Breast epithelium (tissue), 4 donors: ENCODE measurements at regions not wholly inside any gene's neighbourhood (a gene's known extent, or its start where the extent isn't known, plus 50 kb on each side); places are given as distances from the start of the nearest gene placed in this dataset.

Experiments
- DNase-seq, 2 donors: peaks; one replicate each; pipeline ENCODE4 v3.0.0-alpha.2; 2019; ENCODE audit warnings: low spot score in 2 of 2
- H3K27ac ChIP-seq, 2 donors: fragments of 200-600 bp; sonication (generic) in 1 of 2; one replicate each; pipeline ENCODE4 v1.5.1; 2016 to 2019; ENCODE audit warnings: mild to moderate bottlenecking in 1 of 2
- H3K27me3 ChIP-seq, 2 donors: fragments of 200-600 bp; sonication (generic) in 1 of 2; one replicate each; pipeline versions ENCODE4 v1.5.1 to v1.6.0; 2017 to 2019; ENCODE audit warnings: control low read depth in 1 of 2, mild to moderate bottlenecking in 1 of 2
- H3K36me3 ChIP-seq: fragments of 200-600 bp; one replicate; pipeline ENCODE4 v1.5.1; 2019
- H3K4me1 ChIP-seq, 2 donors: fragments of 200-600 bp; sonication (generic); one replicate each; pipeline ENCODE4 v1.5.1; 2016 to 2019; ENCODE audit warnings: control low read depth in 1 of 2
- H3K4me3 ChIP-seq, 3 donors: fragments of 200-600 bp; sonication (generic); 1 replicate in 2 of 3; 2 replicates in 1 of 3; pipeline ENCODE4 v1.5.1; 2016 to 2019; ENCODE audit warnings: mild to moderate bottlenecking in 3 of 3, moderate library complexity in 2 of 3
- H3K9me3 ChIP-seq, 2 donors: fragments of 200-600 bp; sonication (generic) in 1 of 2; one replicate each; pipeline ENCODE4 v1.5.1; 2016 to 2019; ENCODE audit warnings: control low read depth in 1 of 2
- CTCF ChIP-seq, 3 donors: fragments of 450-650 bp; IDR thresholded peaks; one replicate each; pipeline ENCODE4 v1.5.1; 2016 to 2017; ENCODE audit warnings: antibody characterized with exemption in 3 of 3, mild to moderate bottlenecking in 3 of 3, moderate library complexity in 3 of 3
- POLR2A ChIP-seq: fragments of 450-650 bp; IDR thresholded peaks from one replicate; pipeline ENCODE4 v1.6.1; 2016; ENCODE audit warnings: antibody characterized with exemption, mild to moderate bottlenecking, moderate library complexity
- POLR2AphosphoS5 ChIP-seq, 3 donors: sonication (generic); formaldehyde crosslinking; IDR thresholded peaks; one replicate each; pipeline ENCODE4 v1.6.1; 2017; ENCODE audit warnings: antibody characterized with exemption in 3 of 3
- intact Hi-C: fragments of 100-400 bp; cut with DNase I; formaldehyde crosslinking; loops from one replicate; pipeline ENCODE4 v1.15.1; 2023; ENCODE audit warnings: low total_unique reads

DNA sequence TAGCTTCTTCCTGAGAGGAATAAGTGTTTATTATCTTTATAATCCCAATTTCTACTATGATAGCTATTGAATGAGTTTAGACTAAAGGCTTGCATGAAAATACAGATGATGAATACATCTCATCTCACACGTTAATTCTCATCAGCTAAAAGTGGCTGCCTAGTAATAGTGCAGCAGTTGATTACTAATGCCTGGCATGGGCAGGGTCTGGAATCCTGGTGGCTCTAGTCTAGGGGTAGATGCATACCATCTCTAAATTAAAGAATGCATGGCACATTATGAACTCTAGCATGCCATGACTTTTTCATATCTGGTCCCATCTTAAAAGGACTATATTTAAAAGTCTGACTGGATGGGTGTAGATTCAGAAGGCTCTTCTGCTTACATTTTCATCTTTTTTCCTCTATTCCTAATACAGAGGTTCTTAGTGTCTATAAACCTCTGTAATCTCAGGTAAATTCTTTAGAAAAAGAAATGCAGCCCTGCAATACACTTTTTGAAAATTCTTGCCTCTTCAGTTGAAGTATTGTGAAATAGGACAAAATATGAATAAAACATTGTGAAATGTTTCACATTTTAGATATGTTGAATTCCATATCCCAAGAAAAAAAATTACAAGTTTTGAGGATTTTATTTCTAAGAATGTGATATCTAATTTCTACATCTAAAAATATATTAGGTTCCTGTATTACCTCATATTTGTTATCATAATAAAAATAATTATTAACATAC, 187.6 kb downstream of the C11orf87 start:
- DNase-seq: no peak
- intact Hi-C loops: no loop called here
- no peaks in the 10 kb centered on the region for H3K9me3 ChIP-seq
- H3K4me3 ChIP-seq: no peak overlapping the region
- no peaks in the 10 kb centered on the region for H3K4me1 ChIP-seq
- H3K36me3 ChIP-seq: no peaks in the 10 kb centered on the region
- H3K27ac ChIP-seq: no peak overlapping the region
- TF ChIP-seq POLR2A: no peak
- no peak for TF ChIP-seq POLR2AphosphoS5 (IDR thresholded peaks at IDR 0.05)
- TF ChIP-seq CTCF (IDR thresholded peaks at IDR 0.05): no peak
- H3K27me3 ChIP-seq: no peaks in the 10 kb centered on the region

DNA sequence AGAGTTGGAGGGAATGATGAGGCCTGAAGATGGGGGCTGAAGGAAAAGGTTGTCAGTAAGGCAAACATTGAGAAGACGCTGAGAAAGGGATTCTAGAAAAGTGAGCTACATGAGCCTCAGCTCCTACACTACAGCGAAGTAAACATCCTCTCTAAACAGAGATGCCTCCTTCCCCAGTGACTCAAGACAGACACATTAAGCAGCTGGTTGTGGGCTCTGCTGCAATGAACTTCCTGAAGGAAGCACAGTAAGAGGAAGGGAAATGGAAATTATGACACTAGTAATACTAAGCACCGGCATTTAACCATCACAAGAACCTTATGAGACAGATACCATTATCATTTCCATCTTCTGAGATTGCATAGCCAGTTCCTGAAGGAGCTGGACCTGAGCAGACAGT, 190.5 kb downstream of the C11orf87 start:
- DNase-seq: no peak
- Histone ChIP-seq H3K4me1 (no peaks in the 10 kb centered on the region), H3K27ac (no peak overlapping the region), H3K4me3 (no peak overlapping the region), H3K9me3 (peaks cover 0 to 4% of the 10 kb centered on the region in 2 donors), H3K27me3 (no peaks in the 10 kb centered on the region), H3K36me3 (no peaks in the 10 kb centered on the region)
- TF ChIP-seq POLR2A: no peak
- no peak for TF ChIP-seq CTCF (IDR thresholded peaks at IDR 0.05)
- no peak for TF ChIP-seq POLR2AphosphoS5 (IDR thresholded peaks at IDR 0.05)
- intact Hi-C loops: no loop called here

GRCh38 chr11:109619498-109619897, 197.5 kb downstream of the C11orf87 start:
- Histone ChIP-seq H3K36me3 (no peaks in the 10 kb centered on the region), H3K4me3 (no peak overlapping the region), H3K27me3 (no peaks in the 10 kb centered on the region), H3K27ac (no peak overlapping the region), H3K4me1 (no peaks in the 10 kb centered on the region), H3K9me3 (peaks cover 0 to 4% of the 10 kb centered on the region in 2 donors)
- no peak for DNase-seq
- no peak for TF ChIP-seq POLR2A
- intact Hi-C loops: no loop called here

DNA sequence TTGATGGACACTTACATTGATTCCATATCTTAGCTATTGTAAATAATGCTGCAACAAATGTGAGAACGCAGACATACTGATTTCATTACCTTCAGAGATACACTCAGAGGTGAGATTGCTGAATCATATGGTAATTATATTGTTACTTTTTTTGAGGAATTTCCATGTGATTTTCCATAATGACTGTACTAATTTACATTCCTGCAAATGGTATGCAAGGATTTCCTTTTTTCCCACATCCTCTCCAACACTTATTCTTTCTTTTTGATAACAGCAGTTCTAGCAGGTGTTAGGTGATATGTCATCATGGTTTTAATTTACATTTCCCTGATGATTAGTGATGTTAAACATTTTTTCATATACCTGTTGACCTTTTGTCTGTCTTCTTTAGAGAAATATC, 207.7 kb downstream of the C11orf87 start:
- Histone ChIP-seq H3K4me3 (no peak overlapping the region), H3K27ac (no peak overlapping the region), H3K9me3 (peaks cover 4 to 26% of the 10 kb centered on the region in 2 donors), H3K36me3 (no peaks in the 10 kb centered on the region), H3K27me3 (no peaks in the 10 kb centered on the region), H3K4me1 (no peaks in the 10 kb centered on the region)
- no peak for TF ChIP-seq POLR2A
- intact Hi-C loops: no loop called here
- DNase-seq: no peak

GRCh38 chr11:109641549-109641948, 219.6 kb downstream of the C11orf87 start:
- H3K36me3 ChIP-seq: no peaks in the 10 kb centered on the region
- H3K4me3 ChIP-seq: no peak overlapping the region
- no peak overlapping the region for H3K27ac ChIP-seq
- no peak for DNase-seq
- no peaks in the 10 kb centered on the region for H3K4me1 ChIP-seq
- TF ChIP-seq POLR2A (no peak), CTCF (IDR thresholded peaks at IDR 0.05) (no peak), POLR2AphosphoS5 (IDR thresholded peaks at IDR 0.05) (no peak)
- no peaks in the 10 kb centered on the region for H3K27me3 ChIP-seq
- intact Hi-C loops: no loop called here
- H3K9me3 ChIP-seq: no peaks in the 10 kb centered on the region

DNA sequence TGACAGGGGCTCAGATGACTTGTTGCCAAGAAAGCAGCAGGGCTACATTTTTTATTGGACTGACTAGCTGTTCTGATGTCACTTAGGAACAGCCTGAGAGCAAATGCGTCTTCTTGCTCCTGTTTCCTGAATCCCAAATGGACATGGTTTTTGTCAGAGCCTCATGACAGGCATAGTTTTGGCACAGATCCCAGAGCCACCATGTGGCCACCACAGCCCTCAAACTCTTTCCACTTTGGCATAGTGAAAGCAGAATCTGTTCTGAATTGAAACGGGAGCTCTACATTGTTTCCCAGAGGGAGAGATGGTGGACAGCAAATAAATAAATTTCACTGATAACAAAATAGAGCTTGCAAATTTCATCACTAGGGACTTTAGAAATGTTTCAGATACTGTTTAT, 222.2 kb downstream of the C11orf87 start:
- no peak for DNase-seq
- H3K36me3 ChIP-seq: no peaks in the 10 kb centered on the region
- intact Hi-C loops: no loop called here
- H3K4me3 ChIP-seq: no peak overlapping the region
- no peaks in the 10 kb centered on the region for H3K9me3 ChIP-seq
- no peaks in the 10 kb centered on the region for H3K27me3 ChIP-seq
- TF ChIP-seq POLR2AphosphoS5 (IDR thresholded peaks at IDR 0.05): no peak
- no peak for TF ChIP-seq CTCF (IDR thresholded peaks at IDR 0.05)
- TF ChIP-seq POLR2A: no peak
- no peak overlapping the region for H3K27ac ChIP-seq
- H3K4me1 ChIP-seq: no peaks in the 10 kb centered on the region
